DOHH2 (cell line): ENCODE measurements at regions not wholly inside any gene's neighbourhood (a gene's known extent, or its start where the extent isn't known, plus 50 kb on each side); places are given as distances from the start of the nearest gene placed in this dataset.
"Not testable (repeated sequence)": the region's sequence is repeated elsewhere in the genome, so short reads cannot be mapped to it uniquely, and the experiment has no call there.

ENCODE experiments used
- CTCF ChIP-seq: fragments of 200-600 bp; sonication (generic); IDR thresholded peaks from one replicate; pipeline ENCODE4 v1.5.1; 2014; ENCODE audit warnings: antibody characterized with exemption, mild to moderate bottlenecking, low read depth, low read length; ENCODE audit not compliant: poor library complexity, severe bottlenecking
- EZH2phosphoT487 ChIP-seq: fragments of 200-600 bp; sonication (generic); IDR thresholded peaks from 2 replicates; pipeline ENCODE4 v1.6.1; 2017; ENCODE audit warnings: borderline replicate concordance, mild to moderate bottlenecking, antibody characterized with exemption, low read length, moderate library complexity, mixed read lengths

GRCh38 chr6:26857289-26857688 lies 197.7 kb upstream of the ZNF322 start:
- TF ChIP-seq CTCF, EZH2phosphoT487: not testable (repeated sequence)
